A549 (cell line): ENCODE measurements at regions not wholly inside any gene's neighbourhood (a gene's known extent, or its start where the extent isn't known, plus 50 kb on each side); places are given as distances from the start of the nearest gene placed in this dataset.

Source experiments
- BHLHE40 ChIP-seq: IDR thresholded peaks from 2 replicates; pipeline ENCODE4 v1.6.1; 2012; ENCODE audit warnings: low read depth, low read length, inconsistent platforms
- CTCF ChIP-seq: fragments of >200 bp; sonication (Bioruptor Twin); formaldehyde crosslinking; IDR thresholded peaks from 3 replicates; pipeline ENCODE4 v1.5.1; 2016
- EHMT2 ChIP-seq: fragments of 200-600 bp; sonication (generic); IDR thresholded peaks from 2 replicates; pipeline ENCODE4 v1.6.1; 2016; ENCODE audit warnings: antibody characterized with exemption, low read depth, mild to moderate bottlenecking, moderate library complexity
- JUNB ChIP-seq: fragments of >200 bp; sonication (Bioruptor Twin); formaldehyde crosslinking; IDR thresholded peaks from 2 replicates; pipeline ENCODE4 v1.6.1; 2016
- MYC ChIP-seq: IDR thresholded peaks from 2 replicates; pipeline ENCODE4 v1.6.1; 2012; ENCODE audit warnings: mild to moderate bottlenecking, inconsistent platforms, low read length, improper control_type of control experiment, borderline replicate concordance
- NR3C1 ChIP-seq: fragments of >200 bp; sonication (Bioruptor Twin); formaldehyde crosslinking; IDR thresholded peaks from 3 replicates; pipeline ENCODE4 v1.6.1; 2017
- POLR2A ChIP-seq: IDR thresholded peaks from 2 replicates; pipeline ENCODE4 v1.6.1; 2012; ENCODE audit warnings: mild to moderate bottlenecking, low read length
- REST ChIP-seq: fragments of 200-600 bp; sonication (generic); IDR thresholded peaks from 2 replicates; pipeline ENCODE4 v1.6.1; 2016; ENCODE audit warnings: antibody characterized with exemption, mild to moderate bottlenecking, moderate library complexity
- RFX5 ChIP-seq: fragments of 450-650 bp; IDR thresholded peaks from 2 replicates; pipeline ENCODE4 v1.7.1; 2014; ENCODE audit warnings: antibody characterized with exemption, mild to moderate bottlenecking, moderate library complexity
- ZFP36 ChIP-seq: fragments of 450-650 bp; IDR thresholded peaks from 2 replicates; pipeline ENCODE4 v1.6.1; 2014; ENCODE audit warnings: borderline replicate concordance; ENCODE audit not compliant: partially characterized antibody
- ZNF302 ChIP-seq: fragments of 250-450 bp; sonication (Bioruptor Pico); IDR thresholded peaks from 2 replicates; pipeline ENCODE4 v1.9.0; 2021; ENCODE audit warnings: inconsistent platforms, mild to moderate bottlenecking, moderate library complexity

- TF ChIP-seq CTCF, result no peak
- no peak for TF ChIP-seq MYC
- no peak for TF ChIP-seq RFX5
- no peak for TF ChIP-seq JUNB
- TF ChIP-seq BHLHE40, result no peak
- no peak for TF ChIP-seq ZFP36
- TF ChIP-seq REST, result no peak
- TF ChIP-seq POLR2A, result no peak
- no peak for TF ChIP-seq ZNF302
- TF ChIP-seq NR3C1, result no peak
- no peak for TF ChIP-seq EHMT2
These were observed 59.4 kb downstream of the MAGEF1 start for GRCh38 chr3:184652465-184652864.
